HG02642 (cell line): ENCODE measurements at regions not wholly inside any gene's neighbourhood (a gene's known extent, or its start where the extent isn't known, plus 50 kb on each side); places are given as distances from the start of the nearest gene placed in this dataset.
A peak's percentile ranks its signal among the peaks of the same experiment; 100 is the strongest.

Source experiments
- ATAC-seq: cut with Tn5 transposase; IDR thresholded peaks from one replicate; pipeline ENCODE4 v1.9.1; 2021; ENCODE audit warnings: mild to moderate bottlenecking; ENCODE audit not compliant: unreplicated experiment, poor library complexity

DNA sequence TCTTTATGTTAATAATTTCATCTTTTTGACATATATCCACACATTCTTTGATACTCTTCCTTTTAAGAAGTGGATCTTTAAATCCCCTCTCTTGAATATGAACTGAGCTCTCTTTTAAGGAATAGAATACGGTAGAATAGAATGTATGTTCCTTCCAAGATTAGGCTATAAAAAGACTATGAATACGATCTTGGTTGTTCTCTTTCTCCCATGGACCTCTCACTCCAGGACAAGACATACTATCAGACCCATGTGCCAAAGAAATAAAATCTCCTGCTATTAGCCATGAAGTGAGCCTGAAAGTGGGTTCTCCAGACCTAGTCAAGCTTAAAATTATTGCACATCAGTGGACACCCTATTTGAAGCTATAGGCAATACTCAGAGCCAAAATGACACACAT lies 392.2 kb upstream of the ANO3 start:
- ATAC-seq = no peak

DNA sequence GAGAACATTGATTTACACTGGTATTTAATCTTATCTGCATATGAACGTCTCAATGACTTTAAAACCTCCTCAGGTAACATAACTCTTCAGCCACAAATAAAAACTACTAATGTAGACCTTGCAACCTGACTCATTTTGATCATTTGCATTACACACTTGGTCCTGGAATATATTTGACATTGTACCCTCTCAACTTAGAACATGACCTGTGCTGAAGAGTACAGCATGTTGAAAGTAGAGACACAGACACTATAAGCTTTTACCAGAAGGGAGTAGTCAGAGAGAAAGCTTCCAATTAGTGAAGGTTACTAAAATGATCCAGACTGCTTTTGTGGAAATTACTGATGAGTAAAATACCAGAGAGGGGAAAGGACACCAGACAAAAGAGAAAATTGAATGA lies 390.6 kb upstream of the ANO3 start:
- ATAC-seq = no peak

- no peak for ATAC-seq
These were observed 388.9 kb upstream of the ANO3 start for GRCh38 chr11:25943031-25943430.

DNA sequence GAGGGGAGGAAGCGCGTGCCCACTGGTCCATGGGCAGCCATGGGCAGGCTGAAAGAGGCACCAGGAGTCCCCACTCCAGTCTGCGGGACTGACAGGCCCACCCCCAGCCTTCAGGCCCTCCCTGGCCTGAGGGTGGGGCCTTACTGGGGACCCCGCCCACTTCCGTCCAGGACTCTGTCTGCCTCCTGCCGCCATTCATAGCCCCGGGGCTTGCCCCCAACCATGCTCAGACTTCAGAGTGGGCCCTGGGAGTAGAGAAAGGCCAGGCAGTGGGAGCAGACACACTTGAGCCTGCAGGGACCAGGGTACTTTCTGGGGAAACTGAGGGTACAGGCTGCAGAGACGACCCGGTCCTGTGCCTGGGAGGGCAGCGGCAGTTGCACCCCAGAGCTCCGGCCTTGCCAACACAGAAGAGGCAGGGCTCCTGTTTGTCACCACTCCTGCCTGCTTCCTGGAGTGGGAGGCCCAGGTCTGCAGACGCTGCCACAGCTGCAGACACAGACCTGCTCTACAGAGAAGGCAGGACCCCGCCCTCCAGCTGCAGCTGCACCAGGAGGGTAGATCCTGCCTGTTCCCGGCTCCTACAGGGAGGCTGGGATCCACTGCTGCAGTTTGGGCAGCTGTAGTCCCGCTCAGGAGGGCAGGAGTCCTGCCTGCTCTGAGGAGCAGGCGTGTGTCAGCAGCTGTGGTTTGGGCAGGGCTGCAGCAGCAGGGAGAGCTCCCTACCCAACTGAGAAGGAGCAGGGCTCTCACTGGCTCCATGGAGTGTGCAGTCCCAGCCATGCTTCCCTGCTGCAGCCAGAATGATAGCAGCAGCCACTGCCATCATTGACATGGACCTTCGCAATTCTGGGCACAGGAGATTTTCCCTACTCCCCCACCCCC lies 387.9 kb upstream of the ANO3 start:
- no peak for ATAC-seq

- no peak for ATAC-seq
These were observed 382.0 kb upstream of the ANO3 start for GRCh38 chr11:25949918-25950317.

DNA sequence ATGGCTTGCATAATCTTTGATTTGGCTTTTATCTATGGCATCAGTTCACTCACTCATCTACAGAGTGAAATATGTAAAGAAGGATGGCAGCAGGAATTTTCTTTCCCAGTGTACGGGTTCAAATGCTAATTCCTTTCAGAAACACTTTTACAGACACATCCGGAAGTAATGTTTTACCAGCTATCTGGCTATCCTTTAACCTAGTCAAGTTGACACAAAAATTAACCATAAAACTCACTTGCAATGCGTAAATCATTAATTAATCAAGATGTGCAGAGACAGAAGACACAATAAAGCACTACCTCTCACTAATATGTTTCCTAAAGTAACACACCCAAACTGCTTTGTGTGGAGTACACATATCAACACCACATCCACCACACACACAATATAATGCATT lies 378.9 kb upstream of the ANO3 start:
- no peak for ATAC-seq

DNA sequence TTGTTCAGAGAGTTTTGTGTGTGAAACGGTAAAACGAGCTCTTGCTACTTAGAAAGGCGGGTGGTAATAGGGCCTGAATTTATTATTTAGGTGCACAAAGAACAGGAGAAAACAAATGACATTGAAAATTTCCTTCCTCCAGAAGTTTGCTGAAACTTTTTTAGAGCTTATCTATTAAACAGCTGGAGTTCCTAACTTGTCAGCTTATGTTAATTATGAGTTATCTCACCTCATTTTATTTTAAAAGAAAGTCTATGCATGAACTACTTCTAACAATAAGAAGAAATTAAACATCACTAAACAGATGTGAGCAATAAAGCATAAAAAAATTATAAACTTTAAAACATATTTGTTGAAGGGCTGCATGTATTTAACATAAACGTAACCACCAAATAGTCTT lies 373.9 kb upstream of the ANO3 start:
- no peak for ATAC-seq

GRCh38 chr11:25961539-25961938 lies 370.4 kb upstream of the ANO3 start:
- ATAC-seq = no peak

DNA sequence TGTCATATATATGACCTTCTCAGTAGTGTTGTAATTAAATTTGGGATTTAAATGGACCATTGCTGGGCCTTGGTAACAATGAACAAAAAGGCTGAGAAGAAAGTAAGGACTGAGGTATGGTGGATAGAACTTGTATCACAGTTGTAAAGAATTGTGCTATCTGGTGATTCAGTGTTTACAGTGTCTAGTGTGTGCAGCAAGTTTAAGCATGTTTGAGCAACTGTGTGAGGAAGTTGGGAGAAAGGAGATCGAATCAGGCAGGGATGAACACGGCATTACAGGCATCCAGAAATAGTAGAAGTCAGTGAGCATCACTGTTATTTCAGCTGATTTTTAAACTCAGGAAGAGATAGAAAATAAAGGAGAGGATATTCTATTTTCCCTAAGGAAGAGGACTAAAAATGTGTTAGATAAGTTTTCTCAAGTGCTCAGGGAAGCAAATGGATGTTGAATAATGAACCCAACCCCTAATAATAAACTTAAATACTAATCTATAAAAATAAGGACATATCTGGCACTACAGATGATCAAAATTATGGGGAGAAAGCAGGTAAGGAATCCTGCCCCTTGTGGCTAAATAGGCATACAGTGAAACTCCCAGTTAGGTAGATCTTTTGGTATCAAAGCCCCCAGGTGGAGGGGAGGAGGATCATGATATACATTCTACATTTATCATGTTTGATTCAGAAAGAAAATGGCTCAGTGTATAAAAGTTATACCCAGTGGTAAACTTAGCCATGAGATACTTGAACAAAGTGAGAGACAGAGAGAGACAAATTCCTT lies 361.0 kb upstream of the ANO3 start:
- ATAC-seq = no peak

- no peak for ATAC-seq
These were observed 351.8 kb upstream of the ANO3 start for GRCh38 chr11:25980091-25980490.

DNA sequence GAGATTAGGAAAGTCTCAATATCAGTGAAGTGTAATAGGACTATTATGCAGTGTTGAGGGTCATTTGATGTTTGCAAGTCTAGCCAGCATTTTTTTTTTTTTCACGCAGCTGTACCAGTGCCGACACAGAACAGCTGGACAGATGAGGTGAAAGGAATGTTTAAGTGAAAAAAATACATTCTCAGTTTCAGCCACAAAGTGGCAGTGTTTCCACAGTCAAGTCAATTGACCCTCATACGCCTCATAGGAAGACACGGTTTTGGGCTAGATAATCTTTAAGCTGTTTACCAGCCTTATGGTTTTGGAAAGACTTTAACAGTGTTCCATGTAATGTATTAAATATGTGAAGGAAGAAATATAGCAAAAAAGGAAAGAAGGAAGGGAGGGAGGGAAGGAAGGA lies 349.9 kb upstream of the ANO3 start:
- peak; percentile 98 for ATAC-seq

GRCh38 chr11:25983280-25983679 lies 348.6 kb upstream of the ANO3 start:
- ATAC-seq = no peak

- no peak for ATAC-seq
These were observed 343.8 kb upstream of the ANO3 start for GRCh38 chr11:25988178-25988577.

DNA sequence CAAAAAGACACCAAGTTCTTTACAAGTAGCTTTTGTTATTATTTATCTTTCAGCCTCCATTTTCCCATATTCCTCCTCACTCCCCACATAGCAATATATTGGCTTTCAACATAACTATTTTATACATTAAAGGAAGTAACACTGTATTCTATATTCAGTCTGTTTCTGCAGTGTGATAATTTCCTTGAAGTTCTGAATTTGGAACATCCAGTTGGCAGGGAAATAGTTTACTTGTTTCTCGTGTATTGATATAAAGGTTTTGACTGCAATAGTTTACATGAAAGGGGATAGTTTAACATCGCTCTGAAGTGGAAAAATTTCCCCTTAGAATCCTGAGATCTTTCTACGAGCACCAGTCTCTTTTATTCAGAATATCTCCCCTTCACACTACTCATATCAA lies 341.5 kb upstream of the ANO3 start:
- ATAC-seq = no peak

GRCh38 chr11:25991476-25991875 lies 340.5 kb upstream of the ANO3 start:
- no peak for ATAC-seq

- ATAC-seq = no peak
These were observed 339.6 kb upstream of the ANO3 start for GRCh38 chr11:25992294-25992693.

GRCh38 chr11:25993016-25993415 lies 338.9 kb upstream of the ANO3 start:
- ATAC-seq = no peak

DNA sequence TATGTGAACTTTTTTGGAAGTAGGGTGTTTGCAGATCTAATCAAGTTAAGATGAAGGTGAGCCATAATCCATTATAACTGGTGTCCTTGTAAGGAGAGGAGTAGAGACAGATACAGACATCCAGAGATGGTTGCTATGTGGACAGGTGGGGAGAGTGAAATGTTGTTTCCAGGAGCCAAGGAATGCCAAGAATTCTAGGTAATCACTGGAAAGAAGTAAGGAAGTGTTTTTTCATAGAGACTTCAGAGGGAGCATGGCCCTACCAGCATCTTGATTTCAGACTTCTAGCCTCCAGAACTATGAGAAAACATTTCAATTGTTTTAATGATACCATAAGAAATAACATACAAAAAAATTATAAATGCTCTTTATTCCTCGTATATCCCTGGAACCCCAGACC lies 320.5 kb upstream of the ANO3 start:
- ATAC-seq = no peak

- ATAC-seq = no peak
These were observed 317.3 kb upstream of the ANO3 start for GRCh38 chr11:26014456-26015115.

GRCh38 chr11:26017322-26017860 lies 314.5 kb upstream of the ANO3 start:
- ATAC-seq = no peak

GRCh38 chr11:26017903-26018302 lies 314.0 kb upstream of the ANO3 start:
- no peak for ATAC-seq
